HG02938 (cell line): ENCODE measurements at regions not wholly inside any gene's neighbourhood (a gene's known extent, or its start where the extent isn't known, plus 50 kb on each side); places are given as distances from the start of the nearest gene placed in this dataset.
"Not testable (repeated sequence)": the region's sequence is repeated elsewhere in the genome, so short reads cannot be mapped to it uniquely, and the experiment has no call there.

Experiments used
- ATAC-seq: cut with Tn5 transposase; IDR thresholded peaks from one replicate; pipeline ENCODE4 v1.9.1; 2021; ENCODE audit warnings: mild to moderate bottlenecking, moderate library complexity; ENCODE audit not compliant: unreplicated experiment

DNA sequence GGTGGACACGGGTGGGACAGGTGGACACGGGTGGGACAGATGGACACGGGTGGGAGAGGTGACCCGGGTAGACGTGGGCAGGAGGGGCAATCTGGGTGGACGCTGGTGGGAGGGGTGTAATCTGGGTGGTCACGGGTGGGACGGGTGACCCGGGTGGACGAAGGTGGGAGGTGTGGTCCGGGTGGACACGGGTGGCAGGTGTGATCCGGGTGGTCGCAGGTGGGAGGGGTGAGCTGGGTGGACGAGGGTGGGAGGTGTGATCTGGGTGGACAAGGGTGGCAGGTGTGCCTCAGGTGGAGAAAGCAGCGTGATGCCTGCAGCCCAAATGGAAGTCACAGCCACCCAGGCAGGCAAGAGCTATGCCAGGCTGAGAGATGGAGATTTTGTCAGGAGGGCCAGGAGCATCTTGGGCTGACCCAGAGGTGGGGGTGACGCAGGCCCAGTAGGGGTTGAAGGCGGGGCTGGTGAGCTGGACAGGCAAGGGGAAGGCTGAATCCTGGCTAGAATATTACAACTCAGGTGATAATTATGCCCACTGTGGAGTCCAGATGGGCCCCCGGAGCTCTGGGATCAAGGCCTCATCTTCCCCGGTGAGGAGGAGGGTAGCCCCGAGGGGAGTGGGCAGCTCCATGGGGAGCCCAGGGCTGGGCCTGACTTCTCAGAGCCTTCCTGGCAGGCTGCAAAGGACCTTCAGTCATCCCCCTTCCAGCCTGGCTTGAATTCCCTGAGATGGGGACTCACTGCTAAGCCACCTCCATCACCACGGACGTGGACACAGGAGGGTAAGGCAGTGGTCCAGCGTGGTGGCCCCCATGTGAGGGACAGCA, 100.0 kb downstream of the ADRA2C start:
- ATAC-seq, result no peak

DNA sequence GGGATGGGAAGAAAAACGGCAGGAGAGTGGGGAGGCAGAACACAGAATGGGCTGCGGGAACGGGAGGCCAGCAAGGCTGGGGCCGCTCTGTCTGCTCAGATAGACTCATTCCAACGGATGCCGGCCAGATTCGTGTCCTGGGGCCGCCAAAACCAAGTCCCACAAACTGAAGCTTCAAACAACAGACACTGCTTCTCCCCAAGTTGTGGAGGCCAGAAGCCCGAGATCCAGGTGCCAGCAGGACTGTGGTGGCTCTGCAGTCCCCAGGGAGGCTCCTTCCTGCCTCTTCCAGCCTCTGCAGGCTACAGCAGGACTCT, 100.6 kb downstream of the ADRA2C start:
- no peak for ATAC-seq

DNA sequence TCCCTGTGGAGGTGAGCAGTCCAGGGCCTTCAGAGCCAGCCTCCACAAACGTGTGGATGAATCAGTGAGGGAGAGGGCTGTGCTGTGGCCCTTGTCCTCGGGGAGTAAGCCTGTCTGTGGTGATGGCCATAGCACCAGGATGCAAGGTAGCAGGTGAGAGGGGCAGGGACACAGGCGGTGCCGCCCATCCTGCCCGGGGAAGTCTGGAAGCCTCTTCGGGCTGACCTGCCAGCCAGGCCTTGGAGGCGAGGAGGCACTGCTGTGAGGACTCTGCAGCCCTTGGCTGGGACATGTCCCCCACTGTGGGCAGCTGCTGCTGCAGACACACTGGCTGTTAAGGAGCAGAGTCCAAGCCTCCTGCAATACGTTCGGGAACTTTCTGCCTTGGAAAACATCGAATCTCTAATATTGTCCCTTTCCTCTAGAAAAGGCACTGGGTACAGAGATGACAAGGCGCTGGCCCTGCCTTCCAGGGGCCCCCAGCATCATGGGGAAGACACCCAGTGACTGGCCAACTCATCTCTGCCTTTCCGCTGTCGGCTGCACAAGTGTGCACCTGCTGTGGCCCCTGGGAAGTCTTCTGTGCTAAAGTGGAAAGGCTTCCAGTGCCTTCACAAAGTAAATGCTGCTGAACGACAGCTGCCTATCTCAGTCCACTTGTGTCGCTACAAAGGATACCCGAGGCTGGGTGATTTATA, 101.4 kb downstream of the ADRA2C start:
- ATAC-seq, result no peak

DNA sequence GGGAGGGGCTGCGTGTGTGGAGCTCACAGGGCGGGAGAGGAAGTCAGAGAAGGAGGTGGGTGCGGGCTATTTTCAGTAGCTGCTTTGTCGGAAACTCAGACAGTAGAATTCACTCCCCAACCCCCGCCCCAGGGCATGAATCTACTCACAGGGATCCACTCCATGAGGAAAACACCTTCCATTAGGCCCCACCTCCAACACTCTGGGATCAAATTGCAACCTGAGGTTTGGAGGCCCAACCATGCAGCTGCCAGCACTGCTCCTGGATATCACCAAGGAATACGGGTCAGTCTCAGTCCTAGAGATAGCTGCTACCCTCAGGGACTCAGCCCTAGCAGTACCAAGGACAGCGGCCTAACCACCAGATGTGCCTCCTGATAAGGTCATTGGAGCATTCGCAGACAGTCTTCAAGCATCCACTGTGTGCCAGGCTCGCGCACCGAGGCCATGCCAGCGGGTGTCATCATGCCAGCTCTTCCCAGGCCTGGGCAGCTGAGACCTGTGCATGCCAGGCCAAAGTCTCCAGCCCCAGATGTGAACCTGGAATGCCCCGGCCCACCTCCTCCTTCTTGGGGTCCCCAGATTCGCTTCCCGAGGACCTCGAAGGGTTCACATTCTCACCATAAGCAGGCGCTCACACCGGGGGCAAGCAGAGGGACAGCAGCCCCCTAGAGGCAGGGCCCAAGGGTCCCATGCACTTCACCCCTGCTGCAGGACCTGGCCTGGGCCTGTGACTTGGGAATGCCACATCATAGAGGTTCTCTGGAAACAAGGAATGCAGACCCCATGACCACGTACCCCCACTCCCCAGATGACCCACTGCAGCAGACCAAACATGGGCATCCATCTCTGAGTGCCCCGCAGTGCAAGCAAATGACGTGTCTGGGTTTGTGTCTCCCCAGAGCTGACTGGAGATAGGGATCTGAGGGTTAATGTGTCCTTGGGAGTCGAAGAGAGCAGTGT, 102.3 kb downstream of the ADRA2C start:
- no peak for ATAC-seq

DNA sequence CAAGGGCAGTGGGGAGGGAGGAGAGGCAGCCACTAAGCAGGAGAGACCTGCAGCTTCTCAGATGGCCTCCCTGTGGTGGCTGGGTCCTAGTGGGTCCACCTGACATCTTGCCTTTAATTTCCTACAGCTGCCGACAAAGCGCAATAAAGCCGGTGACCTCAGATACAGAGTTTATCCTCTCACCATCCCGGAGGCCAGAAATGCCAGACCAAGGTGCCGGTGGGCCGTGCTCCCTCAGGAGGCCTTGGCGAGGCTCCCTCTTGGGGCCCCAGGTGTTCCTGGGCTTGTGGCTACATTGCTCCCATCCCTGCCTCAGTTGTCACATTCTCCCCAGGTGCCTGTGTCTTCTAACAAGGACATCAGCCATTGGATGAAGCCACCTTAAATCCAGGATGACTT, 103.0 kb downstream of the ADRA2C start:
- no peak for ATAC-seq

DNA sequence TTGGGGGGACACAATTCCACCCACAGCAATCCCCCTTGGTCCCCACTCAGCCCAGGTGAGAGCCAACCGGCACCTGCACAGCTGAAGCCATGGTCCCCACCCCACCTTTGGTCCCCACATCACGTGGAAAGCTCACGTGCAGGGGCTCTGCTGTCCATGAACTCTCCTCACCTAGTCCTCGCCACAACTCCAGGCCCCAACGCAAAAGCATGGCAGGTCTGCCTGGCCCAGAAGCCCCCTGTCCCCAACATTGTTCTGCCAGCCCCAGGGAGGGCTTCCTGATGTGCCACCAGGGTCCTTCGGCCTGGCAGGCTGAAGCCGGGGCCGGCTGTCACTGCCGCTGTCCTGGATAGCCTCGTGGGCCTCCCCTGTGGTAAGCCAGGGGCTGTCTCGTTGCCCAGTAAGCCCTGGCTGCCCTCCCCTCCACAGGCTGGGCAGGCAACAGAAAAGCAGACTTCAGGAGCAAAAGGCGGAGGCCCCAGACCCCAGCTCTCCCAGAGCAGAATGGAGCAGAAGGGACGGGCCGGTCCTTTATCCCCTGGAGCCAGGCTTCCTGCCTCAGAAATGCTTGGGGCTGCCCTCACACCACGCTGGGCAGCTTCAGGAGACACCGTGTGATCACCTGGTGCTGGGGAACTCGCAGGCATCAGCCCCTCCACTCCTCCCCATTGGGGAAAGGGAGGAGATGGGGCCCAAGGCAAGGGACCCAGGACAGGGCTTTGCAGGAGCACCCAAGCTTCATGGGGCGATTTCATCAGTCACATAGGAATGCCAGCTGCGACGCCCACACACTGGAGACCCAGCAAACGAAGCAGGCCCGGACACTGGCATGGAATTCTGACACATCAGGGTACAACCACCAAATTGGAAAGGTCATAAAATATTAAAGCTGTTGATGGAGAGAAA, 103.7 kb downstream of the ADRA2C start:
- no peak for ATAC-seq

DNA sequence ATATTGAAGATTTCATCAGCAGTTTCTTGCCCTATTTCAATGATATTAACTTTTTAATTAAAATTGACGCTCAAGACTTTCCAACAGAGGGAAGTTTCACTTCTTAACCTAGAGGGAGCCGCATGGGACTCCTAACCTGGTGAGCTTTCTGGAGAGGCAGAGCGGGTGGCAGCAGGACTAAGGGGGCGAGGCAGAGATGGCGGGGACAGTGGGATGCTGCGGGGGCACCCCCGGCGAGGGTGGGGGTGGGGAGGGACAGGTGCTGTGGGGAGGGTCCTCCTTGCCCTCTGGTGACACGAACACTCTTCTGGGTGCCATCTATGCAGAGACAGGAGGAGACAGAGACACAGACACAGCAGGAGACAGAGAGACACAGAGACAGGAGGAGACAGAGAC, 104.4 kb downstream of the ADRA2C start:
- ATAC-seq, result no peak

- no peak for ATAC-seq
Measured at GRCh38 chr4:3871181-3871852, 105.1 kb downstream of the ADRA2C start.

GRCh38 chr4:3871881-3872833, 106.0 kb downstream of the ADRA2C start:
- no peak for ATAC-seq

DNA sequence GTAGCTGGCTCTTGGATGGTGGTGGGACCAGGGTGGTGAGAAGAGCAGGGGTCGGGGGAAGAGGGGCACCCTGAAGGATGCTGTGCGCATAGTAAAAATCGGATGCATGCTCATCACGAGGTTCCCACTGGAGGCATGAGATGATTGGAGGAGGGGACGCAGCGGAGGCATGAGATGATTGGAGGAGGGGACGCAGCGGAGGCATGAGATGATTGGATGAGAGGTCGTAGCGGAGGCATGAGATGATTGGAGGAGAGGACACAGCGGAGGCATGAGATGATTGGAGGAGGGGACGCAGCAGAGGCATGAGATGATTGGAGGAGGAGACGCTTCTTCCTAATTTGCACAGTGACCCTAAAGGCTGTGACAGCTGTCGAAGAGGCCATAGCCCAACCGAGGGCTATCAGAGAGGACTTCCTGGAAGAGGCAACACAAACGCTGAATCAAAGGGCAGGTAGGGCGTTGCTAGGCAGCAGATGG, 106.7 kb downstream of the ADRA2C start:
- ATAC-seq, result no peak

- no peak for ATAC-seq
Measured at GRCh38 chr4:3873408-3874027, 107.3 kb downstream of the ADRA2C start.

DNA sequence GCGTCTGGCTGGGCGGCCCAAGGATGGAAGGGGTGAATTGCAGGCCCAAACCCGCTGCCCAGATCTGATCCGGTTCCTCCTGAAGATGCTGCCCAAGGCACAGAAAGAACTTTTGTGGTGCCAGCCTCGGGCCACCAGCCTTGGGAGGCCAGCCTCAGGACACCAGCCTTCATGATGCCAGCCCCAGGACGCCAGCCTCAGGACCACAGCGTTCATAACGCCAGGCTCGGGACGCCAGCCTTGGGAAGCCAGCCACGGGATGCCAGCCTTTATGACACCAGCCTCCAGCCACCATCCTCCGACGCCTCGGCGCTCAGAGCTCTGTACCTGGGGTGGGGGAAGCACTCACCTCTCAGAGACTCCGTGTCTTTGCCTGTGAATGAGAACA, 107.8 kb downstream of the ADRA2C start:
- ATAC-seq, result no peak

DNA sequence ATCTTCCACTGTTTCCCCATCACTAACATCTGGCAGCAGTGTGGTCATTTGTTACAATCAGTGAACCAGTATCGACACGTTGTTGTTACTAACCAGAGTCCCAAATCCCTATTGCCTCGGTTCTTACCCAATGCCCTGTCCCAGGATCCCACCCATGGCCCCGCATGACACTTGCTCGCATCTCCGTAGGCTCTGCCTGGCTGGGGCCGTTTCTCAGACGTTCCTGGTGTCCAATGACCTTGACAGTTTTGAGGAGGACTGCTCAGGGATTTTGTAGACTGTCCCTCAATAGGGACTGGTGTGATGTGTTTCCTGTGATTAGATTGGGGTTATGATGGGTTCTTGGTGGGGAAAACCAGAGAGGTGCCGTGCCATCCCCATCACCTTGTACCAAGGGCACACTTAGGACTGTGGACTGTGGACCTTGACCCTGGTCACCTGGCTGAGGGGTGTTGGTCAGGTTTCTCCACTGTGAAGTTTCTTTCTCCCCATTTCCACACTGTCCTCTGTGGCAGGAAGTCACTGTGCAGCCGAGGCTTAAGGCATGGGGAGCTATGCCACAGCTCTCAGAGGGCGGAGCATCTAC, 108.4 kb downstream of the ADRA2C start:
- ATAC-seq, result no peak

DNA sequence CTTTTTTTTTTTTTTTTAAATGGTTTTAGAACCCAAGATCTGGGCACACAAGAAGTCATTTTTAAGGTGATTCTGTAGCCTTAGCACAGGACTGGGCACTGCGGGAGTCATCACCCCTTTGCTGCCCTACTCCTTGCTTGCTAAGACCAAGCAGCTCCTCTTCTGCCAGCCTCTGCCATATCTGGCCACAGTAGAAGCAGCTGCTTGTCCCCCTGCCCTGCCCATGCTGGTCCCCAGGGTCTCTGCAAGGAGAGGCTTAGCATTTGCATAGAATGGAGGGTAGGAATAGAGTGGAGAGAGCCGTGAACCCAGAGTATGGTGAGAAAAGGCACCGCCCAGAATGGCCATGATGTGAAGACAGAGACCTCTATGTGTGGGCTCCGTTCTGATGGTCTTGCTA, 109.3 kb downstream of the ADRA2C start:
- no peak for ATAC-seq

DNA sequence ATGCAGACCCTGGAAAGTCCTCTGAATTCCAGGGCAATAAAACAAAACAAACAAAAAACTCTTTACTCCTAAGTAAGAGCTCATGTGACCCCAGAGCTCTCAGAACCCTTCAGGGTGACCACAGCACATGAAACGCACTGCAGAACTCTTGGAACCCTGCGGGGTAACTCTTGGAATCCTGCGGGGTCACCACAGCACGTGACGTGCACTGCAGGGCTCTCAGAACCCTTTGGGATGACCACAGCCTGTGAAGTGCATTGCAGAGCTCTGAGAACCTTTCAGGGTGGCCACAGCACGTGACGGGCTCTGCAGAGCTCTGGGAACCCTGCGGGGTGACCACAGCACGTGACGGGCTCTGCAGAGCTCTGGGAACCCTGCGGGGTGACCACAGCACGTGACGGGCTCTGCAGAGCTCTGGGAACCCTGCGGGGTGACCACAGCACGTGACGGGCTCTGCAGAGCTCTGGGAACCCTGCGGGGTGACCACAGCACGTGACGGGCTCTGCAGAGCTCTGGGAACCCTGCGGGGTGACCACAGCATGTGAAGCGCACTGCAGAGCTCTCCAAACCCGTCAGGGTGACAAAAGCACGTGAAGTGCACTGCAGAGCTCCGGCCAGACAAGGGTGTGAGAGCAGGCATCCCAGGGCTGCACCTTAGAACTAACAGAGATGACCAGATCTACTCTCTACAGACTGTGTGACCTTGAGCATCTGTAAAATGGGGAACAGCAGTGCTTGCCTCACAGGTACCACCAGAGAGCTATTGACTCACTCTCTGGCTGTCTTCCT, 110.1 kb downstream of the ADRA2C start:
- ATAC-seq, result not testable (repeated sequence)

DNA sequence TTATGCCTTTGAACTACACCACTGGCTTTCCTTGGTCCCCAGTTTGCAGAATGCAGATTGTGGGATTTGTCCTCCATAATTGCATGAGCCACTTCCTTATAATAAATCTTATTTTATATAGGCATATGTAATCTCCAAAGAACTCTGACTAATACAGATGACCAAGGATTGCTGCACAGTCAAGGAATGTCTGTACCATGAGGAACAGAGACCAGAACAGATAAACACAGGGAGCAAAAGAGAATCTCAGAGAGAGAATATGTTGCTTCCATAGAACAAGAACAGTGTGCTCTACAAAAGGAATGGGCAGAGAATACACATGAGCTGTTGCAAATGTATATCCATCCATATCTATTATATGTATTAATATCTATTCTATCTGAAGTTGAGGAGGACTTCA, 111.1 kb downstream of the ADRA2C start:
- no peak for ATAC-seq

- ATAC-seq, result no peak
Measured at GRCh38 chr4:3877868-3878267, 111.7 kb downstream of the ADRA2C start.
